ENCODE measurements at regions not wholly inside any gene's neighbourhood (a gene's known extent, or its start where the extent isn't known, plus 50 kb on each side); places are given as distances from the start of the nearest gene placed in this dataset.

DNA sequence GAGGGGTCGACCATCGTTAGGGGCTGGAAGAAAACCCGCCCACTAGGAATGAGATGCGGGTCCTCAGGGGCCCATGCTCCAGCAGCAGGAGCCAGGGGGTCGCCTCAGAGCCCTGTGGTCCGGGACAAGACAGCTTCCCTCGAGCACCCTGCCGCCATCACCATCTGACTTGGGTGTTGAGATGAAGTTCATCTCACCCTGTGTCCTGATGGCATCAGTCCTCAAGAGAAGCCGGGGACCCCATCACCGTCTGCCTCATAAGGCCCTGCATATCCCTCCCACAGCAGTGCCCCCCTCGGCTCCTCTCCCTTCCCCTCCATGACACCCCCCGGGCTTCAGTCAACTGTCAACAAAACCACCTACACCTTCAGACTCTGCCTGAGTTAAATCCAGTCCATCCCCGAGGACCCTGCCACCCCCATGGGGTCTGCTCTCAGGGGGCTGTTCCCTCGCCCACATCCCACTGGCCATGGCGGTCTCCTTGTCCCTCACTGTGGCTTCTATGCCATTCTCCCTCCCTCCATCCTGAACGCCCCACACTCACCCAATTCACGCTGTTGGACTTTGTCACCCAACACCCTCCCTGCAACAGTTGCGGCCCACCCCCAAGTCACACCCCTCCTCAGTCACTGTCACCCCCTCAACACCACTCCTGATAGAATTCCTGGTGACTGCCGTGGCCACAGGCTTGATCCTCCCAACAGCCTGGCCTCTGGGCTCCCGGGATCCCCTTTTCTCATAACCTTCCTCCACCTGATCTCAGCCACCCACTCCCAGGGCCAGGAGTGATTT is 87.7 kb upstream of the RTL6 start:
- TF ChIP-seq, protein P1, sequence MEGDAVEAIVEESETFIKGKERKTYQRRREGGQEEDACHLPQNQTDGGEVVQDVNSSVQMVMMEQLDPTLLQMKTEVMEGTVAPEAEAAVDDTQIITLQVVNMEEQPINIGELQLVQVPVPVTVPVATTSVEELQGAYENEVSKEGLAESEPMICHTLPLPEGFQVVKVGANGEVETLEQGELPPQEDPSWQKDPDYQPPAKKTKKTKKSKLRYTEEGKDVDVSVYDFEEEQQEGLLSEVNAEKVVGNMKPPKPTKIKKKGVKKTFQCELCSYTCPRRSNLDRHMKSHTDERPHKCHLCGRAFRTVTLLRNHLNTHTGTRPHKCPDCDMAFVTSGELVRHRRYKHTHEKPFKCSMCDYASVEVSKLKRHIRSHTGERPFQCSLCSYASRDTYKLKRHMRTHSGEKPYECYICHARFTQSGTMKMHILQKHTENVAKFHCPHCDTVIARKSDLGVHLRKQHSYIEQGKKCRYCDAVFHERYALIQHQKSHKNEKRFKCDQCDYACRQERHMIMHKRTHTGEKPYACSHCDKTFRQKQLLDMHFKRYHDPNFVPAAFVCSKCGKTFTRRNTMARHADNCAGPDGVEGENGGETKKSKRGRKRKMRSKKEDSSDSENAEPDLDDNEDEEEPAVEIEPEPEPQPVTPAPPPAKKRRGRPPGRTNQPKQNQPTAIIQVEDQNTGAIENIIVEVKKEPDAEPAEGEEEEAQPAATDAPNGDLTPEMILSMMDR (IDR thresholded peaks at IDR 0.05; ENCODE audit: low read depth, low read length, missing input control), result no peak
- TF ChIP-seq FOXA2 (IDR thresholded peaks at IDR 0.05), result no peak
- no peak for TF ChIP-seq YY1 (IDR thresholded peaks at IDR 0.05)
- no peak for TF ChIP-seq ZBTB33 (IDR thresholded peaks at IDR 0.05)
- no peak for TF ChIP-seq GABPA (IDR thresholded peaks at IDR 0.05 in 1 of 2, conservative IDR thresholded peaks at IDR 0.05 in 1 of 2)
- TF ChIP-seq TAF1 (conservative IDR thresholded peaks at IDR 0.05), result no peak
- no peak for TF ChIP-seq JUND (IDR thresholded peaks at IDR 0.05)
- TF ChIP-seq REST (IDR thresholded peaks at IDR 0.05), result no peak
- no peak for TF ChIP-seq HNF4A (conservative IDR thresholded peaks at IDR 0.05)

Data from liver (tissue), 3 donors.